GM12801 (cell line): ENCODE measurements at regions not wholly inside any gene's neighbourhood (a gene's known extent, or its start where the extent isn't known, plus 50 kb on each side); places are given as distances from the start of the nearest gene placed in this dataset.

Experiments
- TF ChIP-seq, protein P1 (sequence below): IDR thresholded peaks from one replicate; pipeline ENCODE4 v1.5.1; 2011; ENCODE audit warnings: control low read depth; ENCODE audit not compliant: insufficient read length; ENCODE audit errors: extremely low read depth

DNA sequence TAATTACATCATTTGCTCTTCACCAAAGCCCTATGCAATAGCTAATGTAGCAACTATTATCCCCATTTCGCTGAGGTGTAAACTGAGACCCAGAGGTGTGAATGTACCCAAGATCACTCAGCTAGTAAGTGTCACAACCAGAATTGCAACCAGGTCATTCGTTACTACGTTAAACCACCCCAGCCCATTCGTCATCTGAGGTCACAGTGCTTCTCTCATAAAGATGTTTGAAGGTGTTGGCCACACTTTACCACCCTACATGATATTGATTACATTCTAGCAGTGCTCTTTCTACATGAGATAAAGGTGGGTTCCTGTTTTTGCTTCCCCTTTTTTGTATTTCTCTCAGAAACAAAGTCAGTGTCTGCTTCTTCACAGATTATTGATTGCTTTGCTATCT, 195.3 kb downstream of the ZBTB18 start:
- TF ChIP-seq, protein P1, sequence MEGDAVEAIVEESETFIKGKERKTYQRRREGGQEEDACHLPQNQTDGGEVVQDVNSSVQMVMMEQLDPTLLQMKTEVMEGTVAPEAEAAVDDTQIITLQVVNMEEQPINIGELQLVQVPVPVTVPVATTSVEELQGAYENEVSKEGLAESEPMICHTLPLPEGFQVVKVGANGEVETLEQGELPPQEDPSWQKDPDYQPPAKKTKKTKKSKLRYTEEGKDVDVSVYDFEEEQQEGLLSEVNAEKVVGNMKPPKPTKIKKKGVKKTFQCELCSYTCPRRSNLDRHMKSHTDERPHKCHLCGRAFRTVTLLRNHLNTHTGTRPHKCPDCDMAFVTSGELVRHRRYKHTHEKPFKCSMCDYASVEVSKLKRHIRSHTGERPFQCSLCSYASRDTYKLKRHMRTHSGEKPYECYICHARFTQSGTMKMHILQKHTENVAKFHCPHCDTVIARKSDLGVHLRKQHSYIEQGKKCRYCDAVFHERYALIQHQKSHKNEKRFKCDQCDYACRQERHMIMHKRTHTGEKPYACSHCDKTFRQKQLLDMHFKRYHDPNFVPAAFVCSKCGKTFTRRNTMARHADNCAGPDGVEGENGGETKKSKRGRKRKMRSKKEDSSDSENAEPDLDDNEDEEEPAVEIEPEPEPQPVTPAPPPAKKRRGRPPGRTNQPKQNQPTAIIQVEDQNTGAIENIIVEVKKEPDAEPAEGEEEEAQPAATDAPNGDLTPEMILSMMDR: no peak

DNA sequence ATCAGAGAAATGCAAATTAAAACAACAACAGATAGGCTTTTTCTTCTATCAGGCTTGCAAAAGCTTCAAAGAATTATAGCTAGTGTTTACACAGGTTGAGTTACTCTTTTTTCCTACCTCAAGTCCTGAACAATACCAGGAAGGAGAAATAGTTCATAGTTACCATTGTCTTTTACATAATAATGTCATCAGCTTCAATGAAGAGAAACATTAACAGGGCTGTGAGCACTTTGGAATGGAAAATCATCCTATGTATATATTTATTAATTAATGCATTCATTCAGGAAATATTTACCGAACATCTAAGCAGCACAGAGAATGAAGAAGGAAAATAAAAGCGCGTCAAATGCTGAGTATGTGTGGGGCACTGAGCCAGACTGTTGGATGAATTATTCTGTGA, 197.3 kb downstream of the ZBTB18 start:
- TF ChIP-seq, protein P1: no peak

DNA sequence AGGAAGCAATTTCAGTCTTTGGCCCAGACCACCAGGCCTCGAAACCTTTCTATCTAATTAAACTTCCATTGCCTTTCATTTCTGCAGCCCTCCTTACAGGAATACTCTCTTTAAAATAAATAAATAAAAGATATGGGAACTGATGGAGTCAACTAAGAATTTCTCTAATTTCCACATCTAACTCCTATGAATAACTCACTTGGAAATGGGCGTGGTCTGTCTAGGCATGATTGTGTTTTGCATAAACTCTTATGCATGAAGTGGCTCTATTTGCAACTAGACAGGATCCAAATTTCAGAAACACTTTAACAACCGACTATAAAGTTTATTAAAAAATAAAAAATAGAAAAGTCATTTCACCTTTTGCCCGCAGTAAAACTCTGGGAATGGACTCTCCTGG, 199.5 kb downstream of the ADSS2 start:
- TF ChIP-seq, protein P1: no peak

DNA sequence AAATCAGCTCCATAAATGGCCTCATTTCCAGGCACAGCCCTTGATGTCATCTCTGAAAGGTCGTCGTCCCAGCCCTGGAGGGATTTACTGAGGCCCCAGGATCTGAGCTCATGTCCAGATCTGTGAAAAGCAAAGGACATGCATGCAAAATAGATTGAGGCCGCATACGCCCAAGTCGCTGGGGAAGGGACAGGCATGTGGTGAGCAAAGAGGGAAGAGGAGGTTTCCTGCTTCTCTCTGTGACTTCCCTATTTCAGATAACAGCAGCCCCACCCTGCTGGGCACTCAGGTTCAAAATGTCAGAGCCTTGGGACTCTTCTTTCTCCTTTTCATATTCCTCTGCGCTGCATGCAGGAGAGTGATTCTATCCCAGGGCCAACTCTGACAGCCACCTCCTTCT, 197.2 kb downstream of the ADSS2 start:
- TF ChIP-seq, protein P1: no peak

DNA sequence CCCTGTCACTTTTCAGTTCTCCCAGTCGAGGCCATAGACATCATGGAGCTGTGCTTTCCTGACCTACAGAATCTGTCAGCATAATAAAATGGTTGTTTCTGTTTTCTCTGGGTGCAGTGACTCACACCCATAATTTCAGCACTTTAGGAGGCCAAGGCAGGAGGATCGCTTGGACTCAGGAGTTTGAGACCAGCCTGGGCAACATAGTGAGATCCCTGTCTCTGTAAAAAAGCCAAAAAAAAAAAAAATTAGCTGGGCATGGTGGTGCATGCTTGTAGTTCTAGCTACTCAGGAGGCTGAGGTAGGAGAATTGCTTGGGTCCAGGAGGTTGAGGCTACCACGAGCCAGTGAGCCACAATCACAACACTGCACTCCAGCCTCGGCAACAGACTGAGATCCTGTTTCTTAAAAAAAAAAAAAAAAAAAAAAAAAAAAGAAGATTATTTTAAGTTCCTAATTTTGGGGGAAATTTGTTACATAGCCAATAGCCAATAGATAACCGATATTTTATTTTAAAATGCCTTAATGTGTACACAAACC, 196.2 kb downstream of the ADSS2 start:
- TF ChIP-seq, protein P1: no peak

DNA sequence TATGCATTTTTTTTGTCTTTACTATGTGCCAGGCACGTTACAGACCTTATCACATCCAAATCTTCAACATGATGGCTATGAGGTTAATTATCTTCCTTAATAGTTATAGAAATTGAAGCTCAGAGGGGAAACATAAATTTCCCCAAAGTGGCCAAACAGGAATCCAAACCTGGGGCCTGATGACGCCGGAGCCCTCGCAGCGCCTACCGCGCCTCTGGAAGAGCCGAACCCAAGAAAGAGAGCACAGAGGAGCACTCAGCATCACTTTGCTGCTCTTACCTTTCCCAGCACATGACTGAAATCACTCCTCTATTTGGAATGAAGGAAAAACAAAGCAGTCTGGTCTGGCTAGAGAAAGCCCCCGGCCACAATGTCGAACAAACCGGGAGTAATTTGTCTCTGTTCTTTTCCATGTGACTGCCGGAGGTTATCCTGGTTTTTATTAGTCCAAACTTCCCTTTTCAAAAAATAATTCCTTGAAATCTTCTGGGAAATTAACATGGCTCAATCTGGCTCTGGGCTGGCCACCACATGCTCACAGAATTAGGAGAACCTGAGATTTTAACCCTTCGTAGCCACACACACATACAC, 195.5 kb downstream of the ADSS2 start:
- TF ChIP-seq, protein P1: no peak

DNA sequence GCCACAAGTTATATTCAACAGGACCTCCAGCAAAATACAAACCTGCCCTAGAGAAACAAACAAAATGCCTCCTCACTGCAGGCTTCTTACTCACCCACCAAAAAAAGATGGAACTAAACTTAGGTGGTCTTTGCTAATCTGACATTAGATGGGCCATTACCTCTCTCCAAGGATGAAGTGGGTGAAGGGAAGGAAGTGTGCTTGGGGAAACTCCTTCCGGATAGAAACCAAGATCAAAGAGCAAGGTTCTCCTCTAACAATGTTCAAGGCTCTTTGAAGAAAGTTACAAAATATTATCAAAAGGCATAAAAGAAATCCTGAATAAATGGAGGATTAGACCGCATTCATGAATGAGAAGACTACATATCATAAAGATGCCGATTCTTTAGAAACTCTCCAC, 187.5 kb downstream of the ADSS2 start:
- TF ChIP-seq, protein P1: no peak

DNA sequence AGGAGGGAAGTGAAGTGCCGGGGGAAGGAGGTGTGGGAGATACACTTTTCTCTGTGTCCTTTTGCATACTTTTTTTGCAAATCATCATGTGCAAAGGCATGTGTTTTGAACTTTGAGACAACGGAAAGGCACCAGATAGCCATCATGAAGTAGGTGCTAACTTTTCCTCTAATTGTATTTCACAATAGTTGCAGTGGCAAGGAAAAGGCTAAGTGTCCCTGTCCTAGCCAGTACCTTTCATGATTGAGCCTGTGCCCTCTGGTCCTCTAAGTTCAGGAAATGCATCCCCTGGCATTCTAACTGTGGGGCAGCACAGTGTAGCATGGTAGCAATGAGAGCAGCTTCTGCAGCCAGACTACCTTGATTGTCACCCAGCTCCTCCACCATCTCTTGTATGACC, 186.2 kb downstream of the ADSS2 start:
- TF ChIP-seq, protein P1: no peak
